Dermis blood vessel endothelial cell (primary cell): ENCODE measurements at regions not wholly inside any gene's neighbourhood (a gene's known extent, or its start where the extent isn't known, plus 50 kb on each side); places are given as distances from the start of the nearest gene placed in this dataset.
"Not testable (repeated sequence)": the region's sequence is repeated elsewhere in the genome, so short reads cannot be mapped to it uniquely, and the experiment has no call there.

Experiments used
- DNase-seq: peaks from one replicate; pipeline ENCODE4 v3.0.0; 2010

- DNase-seq: no peak
Observed at GRCh38 chr4:177494791-177495190, 52.6 kb upstream of the AGA start.

GRCh38 chr4:177495626-177496025 is 53.4 kb upstream of the AGA start:
- DNase-seq: not testable (repeated sequence)

DNA sequence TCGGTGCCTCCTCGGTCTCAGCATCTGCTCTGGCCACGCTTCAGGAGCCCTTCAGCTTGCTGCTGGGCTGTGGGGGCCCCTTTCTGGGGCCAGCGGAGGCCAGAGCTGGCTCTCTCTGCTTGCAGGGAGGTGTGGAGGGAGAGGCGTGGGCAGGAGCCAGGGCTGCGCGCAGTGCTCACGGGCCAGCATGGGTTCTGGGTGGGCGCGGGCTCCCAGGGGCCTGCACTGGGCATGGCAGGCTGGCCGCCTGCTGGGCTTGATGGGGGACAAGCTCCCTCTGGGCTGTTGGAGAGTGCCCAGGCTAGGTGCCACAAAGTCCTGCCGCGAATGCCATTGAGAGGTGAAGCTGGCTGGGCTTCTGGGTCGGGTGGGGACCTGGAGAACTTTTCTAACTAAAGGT is 57.3 kb upstream of the AGA start:
- DNase-seq: no peak

GRCh38 chr4:177505171-177505615 is 63.0 kb upstream of the AGA start:
- no peak for DNase-seq

DNA sequence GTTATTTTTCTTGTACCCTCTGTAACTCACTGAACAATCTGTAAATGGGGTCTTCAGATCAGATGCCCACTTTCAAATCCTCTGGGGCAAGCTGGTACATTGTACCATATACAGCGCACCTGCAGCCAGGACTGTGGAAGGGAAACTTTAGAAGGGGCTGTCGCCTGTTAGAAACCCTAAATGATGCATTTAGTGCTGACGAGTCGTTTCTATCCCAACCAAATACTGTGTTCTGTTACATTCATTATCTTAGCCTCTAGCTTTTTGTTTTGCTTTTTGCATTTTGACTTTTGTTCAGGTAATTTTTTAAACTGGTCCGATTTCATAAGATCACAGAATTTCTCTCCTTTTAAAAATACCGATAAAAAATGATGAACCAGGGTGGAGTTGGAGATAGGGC is 66.4 kb upstream of the AGA start:
- DNase-seq: no peak

DNA sequence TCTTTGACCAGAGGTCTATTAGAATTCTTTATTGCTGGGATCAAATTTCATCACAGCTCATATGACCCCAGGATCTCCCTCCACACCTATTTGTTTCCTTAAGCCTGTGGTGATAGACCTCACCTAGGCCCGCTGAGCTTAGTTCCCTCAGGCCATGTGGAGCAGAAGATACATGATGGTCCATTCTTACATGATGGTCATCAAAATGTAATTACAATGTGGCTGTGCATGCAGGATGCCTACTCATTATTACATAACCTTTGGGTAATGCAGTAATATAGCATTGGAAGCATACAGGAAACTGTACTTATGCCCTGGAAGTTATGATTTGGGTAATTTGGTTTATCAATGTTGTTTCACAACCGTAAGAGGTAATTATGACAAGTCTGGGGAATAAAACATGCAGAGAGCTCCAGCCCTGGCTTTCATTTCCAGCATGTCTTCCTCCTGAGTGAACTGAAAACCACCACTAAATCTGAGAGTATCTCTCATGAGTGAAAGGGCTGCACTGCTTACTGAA is 67.0 kb upstream of the AGA start:
- no peak for DNase-seq

GRCh38 chr4:177511611-177512010 is 69.4 kb upstream of the AGA start:
- DNase-seq: no peak

- DNase-seq: no peak
Observed at GRCh38 chr4:177512646-177513045, 70.4 kb upstream of the AGA start.

GRCh38 chr4:177517862-177518261 is 75.6 kb upstream of the AGA start:
- no peak for DNase-seq

DNA sequence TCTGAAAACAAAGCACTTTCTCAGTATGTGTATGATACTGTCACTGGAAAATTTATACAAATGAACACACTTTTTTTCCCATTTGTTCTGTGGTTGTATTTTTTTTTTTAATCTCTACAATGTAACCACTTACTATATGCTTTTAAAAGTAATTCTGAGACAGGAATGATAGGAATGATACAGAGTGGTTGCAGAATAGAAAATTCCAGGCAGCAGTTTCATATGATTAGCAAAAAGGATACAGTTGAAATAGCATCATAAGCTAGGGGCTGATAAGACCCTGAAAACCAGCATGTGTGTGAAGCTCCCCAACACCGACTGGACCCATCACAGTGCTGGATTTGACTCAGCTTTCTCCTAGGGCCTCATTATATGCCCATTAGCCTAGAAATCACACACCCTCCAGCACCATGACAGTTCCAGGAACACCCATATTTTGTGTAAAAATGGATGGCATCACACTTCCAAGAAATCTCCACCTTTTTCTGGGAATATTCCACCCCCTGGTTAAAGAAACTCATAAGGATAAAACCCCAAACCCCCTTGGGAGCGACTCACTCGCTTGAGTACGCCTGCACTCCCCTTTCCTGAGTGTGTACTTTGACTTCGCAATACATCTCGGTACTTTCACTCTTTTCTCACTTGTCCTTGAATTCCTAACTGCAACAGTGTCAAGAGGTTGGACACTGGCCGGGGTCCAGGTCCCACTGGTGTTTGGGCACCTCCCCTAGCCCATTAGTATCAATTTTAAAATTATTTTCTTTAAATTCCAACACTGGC is 77.4 kb upstream of the AGA start:
- DNase-seq: no peak

GRCh38 chr4:177528620-177529019 is 86.4 kb upstream of the AGA start:
- DNase-seq: no peak

DNA sequence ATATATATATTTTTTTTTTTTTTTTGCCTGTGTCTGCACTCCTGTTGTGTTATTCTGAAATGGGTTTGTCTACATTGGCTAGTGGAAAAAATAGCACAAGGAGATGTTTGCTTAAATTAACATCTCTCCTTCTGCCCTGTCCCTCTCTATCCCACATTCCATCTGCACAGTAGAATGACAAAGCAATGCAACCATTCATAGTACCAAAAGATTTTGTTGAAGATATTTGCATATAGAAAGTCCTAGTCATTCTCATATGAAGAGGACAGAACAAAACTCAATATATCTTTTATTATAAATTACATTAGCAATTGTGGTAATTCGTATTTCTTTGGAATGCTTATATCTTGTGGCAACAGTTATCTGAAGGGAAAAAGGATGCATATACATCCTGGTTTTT is 88.3 kb upstream of the AGA start:
- no peak for DNase-seq

DNA sequence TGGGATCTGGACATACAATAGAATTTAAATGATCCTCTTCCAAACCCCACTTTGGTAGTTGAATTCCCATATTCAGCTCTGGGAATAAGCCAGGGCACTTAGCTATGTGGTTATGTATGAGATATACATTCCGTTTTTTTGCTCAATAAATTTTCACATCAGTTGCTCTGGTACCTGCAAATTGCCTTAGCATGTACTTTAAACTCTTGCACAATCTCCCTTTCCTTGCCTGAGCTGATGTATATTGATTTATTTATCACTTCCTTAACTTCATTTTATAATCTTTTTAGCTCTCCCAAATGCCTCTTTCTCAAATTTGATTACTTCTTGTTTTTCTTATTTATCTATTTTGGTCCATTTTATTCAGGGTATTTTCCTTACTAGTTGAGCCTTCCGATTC is 90.1 kb upstream of the AGA start:
- DNase-seq: no peak

GRCh38 chr4:177534841-177535240 is 92.6 kb upstream of the AGA start:
- DNase-seq: not testable (repeated sequence)

DNA sequence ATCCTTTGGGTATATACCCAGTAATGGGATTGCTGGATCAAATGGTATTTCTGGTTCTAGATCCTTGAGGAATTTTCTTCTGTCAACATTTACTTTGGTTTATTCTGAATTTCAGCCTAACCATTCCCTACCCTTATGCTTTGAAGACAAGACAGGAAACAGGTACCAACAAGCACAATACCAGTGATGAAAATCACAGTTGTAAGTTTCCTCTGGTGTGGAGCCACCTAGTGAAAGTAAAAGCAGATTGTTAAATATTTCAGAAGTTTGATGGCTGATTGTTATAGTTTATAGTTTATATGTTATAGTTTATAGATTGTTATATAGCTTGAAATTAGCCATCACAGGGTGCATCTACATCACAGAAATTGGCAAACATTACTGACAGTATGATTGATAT is 104.5 kb upstream of the AGA start:
- no peak for DNase-seq

DNA sequence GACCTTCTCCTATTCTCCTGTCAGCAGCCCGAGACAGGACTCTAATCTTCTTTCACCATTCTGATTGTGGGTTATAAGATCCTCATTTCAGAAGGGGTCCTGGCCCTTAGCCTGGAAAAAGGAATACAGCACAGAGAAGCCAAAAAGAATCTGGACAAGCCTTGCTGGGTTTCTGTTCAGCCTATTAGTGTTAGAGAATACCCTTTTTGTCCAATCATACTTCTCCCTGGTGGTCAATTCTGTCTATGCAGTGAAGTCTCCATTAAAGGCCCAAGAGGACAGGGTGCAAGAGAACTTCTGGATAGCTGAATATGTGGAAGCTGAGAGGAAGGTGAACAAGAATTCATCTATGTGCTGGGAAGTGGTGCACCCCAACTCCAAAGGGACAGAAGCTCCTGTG is 105.7 kb upstream of the AGA start:
- no peak for DNase-seq

DNA sequence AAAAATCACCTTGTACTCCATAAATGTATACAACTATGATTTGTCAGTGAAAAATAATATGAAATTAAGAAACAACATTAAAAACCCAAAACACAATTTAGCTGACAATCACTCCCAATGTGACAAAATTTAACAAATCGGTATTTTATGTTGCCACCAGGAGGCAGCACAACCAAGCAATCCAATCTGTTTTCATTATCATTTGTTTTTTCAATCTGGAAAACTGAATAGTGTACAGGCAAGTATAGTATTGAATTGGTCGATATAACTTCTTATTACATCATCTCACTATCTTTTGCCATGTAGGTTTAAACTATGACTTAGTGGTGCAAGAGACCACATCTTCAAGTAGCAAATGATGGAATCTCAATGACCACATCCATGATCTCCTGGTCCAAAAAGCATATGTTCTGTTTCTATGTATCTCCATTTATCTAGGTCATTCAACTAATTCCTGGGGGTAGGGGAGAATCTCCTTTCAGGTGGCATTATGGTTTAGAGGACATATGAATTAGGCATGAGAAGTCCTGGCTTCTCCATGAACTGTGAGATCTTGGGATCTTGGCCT is 112.9 kb upstream of the AGA start:
- DNase-seq: peak; percentile 28

DNA sequence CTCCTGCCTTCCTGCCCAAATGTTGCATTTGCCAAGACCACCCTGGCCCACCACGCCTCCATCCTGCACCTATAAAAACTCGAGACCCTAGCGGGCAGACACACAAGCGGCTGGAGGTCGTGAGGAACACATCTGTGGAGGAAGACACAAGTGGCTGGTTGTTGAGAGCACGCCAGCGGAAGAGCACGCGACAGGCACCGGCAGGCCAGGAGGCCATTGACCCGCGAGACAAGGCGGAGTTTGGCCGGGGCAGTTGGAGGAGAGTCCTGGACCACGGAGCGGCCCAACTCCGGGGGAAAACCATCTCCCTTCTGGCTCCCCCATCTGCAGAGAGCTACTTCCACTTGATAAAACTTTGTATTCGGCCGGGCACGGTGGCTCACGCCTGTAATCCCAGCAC is 115.2 kb upstream of the AGA start:
- DNase-seq: no peak

GRCh38 chr4:177558995-177559394 is 116.8 kb upstream of the AGA start:
- DNase-seq: no peak

DNA sequence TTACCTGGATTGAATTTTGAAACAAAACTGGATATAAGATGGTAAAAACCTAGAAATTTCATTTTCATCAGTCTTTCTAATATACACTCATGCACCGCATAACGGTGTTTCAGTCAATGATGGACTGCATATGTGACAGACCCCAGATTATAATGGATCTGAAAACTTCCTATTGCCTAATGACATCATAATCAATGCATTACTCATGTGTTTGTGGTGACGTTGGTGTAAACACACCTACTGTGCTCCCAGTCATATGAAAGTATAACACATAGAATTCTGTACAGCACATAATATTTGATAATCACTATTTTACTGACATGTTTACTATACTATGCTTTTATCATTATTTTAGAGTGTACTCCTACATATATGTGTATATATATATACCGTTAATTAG is 119.9 kb upstream of the AGA start:
- DNase-seq: no peak

GRCh38 chr4:177562859-177563258 is 120.6 kb upstream of the AGA start:
- DNase-seq: no peak

DNA sequence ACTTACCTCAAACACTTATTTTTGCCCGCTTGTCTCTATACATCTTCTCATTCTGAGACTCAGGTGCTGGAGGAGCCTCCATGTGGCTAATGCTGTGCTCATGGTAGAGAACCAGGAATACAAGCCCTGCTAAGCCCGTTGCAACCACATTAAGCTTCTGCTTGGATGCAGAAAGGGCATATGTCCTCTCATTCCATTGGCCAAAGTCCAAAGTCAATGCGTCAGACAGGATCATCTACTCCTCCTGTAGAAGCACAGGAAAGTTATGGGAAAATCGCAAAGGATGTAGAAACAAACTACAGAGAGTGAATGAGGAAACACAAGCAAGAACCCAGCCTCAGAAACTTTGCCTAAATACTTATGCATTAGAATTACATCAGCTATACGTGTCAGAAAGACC is 124.5 kb upstream of the AGA start:
- DNase-seq: no peak

- no peak for DNase-seq
Observed at GRCh38 chr4:177568931-177569330, 126.7 kb upstream of the AGA start.

DNA sequence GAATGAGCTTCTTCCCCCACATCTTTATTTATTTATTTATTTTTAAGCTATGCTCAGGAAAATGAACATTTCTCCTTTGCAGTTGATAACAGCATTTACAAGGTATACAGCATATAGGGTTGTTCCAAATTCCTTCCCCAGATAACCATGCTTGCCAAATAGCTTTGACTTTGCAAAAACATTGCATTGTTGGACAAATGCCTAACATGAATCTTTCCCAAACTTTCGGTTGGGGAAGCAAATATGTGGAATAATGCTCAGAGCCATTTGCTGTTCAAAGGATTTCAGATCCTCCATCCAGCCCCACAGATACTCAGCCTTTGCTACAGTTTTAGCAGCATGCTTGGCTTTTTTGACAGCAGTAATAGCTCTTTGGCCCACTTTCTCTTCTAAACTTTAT is 127.2 kb upstream of the AGA start:
- no peak for DNase-seq

- no peak for DNase-seq
Observed at GRCh38 chr4:177573507-177573906, 131.3 kb upstream of the AGA start.
